Astrocyte of the spinal cord (primary cell): ENCODE measurements at regions not wholly inside any gene's neighbourhood (a gene's known extent, or its start where the extent isn't known, plus 50 kb on each side); places are given as distances from the start of the nearest gene placed in this dataset.

Experiments
- DNase-seq: peaks from one replicate; pipeline ENCODE4 v3.0.0; 2011; ENCODE audit warnings: low read depth, low spot score
- H3K4me3 ChIP-seq: 2 replicates; pipeline ENCODE4 v1.5.1; 2011; ENCODE audit warnings: low read depth, mild to moderate bottlenecking, low read length, moderate library complexity
- CTCF ChIP-seq: IDR thresholded peaks from 2 replicates; pipeline ENCODE4 v1.5.1; 2012; ENCODE audit warnings: low read depth, mild to moderate bottlenecking, low read length, inconsistent platforms
- in situ Hi-C: cut with HindIII; loops from 2 replicates; pipeline ENCODE4 v1.10.0; 2017; ENCODE audit warnings: low sequenced_read_pairs

- no peak for DNase-seq
- H3K4me3 ChIP-seq, result no peak overlapping the region
- in situ Hi-C loops, result no loop called here
- TF ChIP-seq CTCF, result no peak
Observed at GRCh38 chr2:145832681-145833080, 1312.8 kb upstream of the ZEB2 start.

- in situ Hi-C loops, result no loop called here
- DNase-seq, result no peak
Observed at GRCh38 chr2:145829931-145830330, 1310.0 kb upstream of the ZEB2 start.

GRCh38 chr2:145827235-145827634 is 1307.3 kb upstream of the ZEB2 start:
- no peak overlapping the region for H3K4me3 ChIP-seq
- in situ Hi-C loops, result no loop called here
- no peak for DNase-seq
- no peak for TF ChIP-seq CTCF

More at GRCh38 chr2:145829931-145830330, 1310.0 kb upstream of the ZEB2 start:
- no peak for TF ChIP-seq CTCF
- H3K4me3 ChIP-seq, result no peak overlapping the region

GRCh38 chr2:145824384-145824783 is 1304.5 kb upstream of the ZEB2 start:
- DNase-seq, result no peak
- TF ChIP-seq CTCF, result no peak
- in situ Hi-C loops, result no loop called here
- no peak overlapping the region for H3K4me3 ChIP-seq

GRCh38 chr2:145822892-145823534 is 1303.1 kb upstream of the ZEB2 start:
- no peak for DNase-seq
- in situ Hi-C loops, result no loop called here
- no peak for TF ChIP-seq CTCF
- H3K4me3 ChIP-seq, result no peak overlapping the region

- TF ChIP-seq CTCF, result no peak
- in situ Hi-C loops, result no loop called here
- no peak overlapping the region for H3K4me3 ChIP-seq
- DNase-seq, result no peak
Observed at GRCh38 chr2:145820651-145821050, 1300.7 kb upstream of the ZEB2 start.
